ENCODE measurements at regions not wholly inside any gene's neighbourhood (a gene's known extent, or its start where the extent isn't known, plus 50 kb on each side); places are given as distances from the start of the nearest gene placed in this dataset.

DNA sequence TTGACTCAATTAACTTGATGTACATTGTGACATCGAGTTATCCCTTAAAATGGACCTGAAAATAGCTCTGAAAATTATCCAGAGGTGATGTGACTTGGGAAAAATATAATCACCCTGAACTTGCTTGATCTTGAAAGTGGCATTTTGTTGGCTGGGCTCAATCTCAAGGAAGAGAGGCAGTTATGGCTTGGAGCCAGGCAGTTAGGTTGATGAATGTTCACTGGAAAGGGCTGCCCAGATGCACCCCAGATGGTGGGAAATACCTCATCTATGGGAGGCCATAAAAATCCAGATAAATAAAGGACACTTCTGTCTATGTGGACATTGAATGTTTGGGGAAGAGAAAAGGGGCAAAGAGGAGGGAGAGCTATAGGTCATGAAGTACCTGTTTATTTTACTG lies 55.7 kb upstream of the OR5AN1 start:
- H3K4me3 ChIP-seq (ENCODE audit: low read depth, low read length) = no peak overlapping the region
- H3K36me3 ChIP-seq (ENCODE audit: control insufficient read depth, insufficient read depth, low read length) = no peaks in the 10 kb centered on the region
- H3K27me3 ChIP-seq (ENCODE audit: control insufficient read depth, insufficient read depth, low read length) = no peaks in the 10 kb centered on the region
- TF ChIP-seq, protein P1, sequence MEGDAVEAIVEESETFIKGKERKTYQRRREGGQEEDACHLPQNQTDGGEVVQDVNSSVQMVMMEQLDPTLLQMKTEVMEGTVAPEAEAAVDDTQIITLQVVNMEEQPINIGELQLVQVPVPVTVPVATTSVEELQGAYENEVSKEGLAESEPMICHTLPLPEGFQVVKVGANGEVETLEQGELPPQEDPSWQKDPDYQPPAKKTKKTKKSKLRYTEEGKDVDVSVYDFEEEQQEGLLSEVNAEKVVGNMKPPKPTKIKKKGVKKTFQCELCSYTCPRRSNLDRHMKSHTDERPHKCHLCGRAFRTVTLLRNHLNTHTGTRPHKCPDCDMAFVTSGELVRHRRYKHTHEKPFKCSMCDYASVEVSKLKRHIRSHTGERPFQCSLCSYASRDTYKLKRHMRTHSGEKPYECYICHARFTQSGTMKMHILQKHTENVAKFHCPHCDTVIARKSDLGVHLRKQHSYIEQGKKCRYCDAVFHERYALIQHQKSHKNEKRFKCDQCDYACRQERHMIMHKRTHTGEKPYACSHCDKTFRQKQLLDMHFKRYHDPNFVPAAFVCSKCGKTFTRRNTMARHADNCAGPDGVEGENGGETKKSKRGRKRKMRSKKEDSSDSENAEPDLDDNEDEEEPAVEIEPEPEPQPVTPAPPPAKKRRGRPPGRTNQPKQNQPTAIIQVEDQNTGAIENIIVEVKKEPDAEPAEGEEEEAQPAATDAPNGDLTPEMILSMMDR (IDR thresholded peaks at IDR 0.05; ENCODE audit: insufficient read depth, low read length, poor library complexity, severe bottlenecking) = no peak
- no peak for DNase-seq (ENCODE audit: low read depth)

DNA sequence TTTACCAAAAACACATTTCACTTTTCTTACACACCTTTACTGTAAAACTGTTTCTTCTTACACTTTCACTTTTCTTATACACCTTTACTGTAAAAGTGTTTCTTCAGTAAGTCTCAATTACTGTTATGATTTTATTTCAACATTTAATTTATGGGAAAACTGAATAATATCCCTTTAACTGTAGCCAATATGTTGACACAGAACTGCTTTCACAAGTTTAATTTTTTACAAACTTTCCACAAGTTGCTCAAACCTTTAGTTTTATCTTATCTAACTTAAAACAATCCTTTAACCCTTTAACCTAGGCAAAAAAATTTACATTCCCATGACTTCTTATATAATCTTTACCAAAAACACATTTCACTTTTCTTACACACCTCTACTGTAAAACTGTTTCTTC lies 63.3 kb upstream of the OR5AN1 start:
- TF ChIP-seq, protein P1 (IDR thresholded peaks at IDR 0.05; ENCODE audit: insufficient read depth, low read length, poor library complexity, severe bottlenecking) = no peak
- H3K27me3 ChIP-seq (ENCODE audit: control insufficient read depth, insufficient read depth, low read length) = no peaks in the 10 kb centered on the region
- H3K4me3 ChIP-seq (ENCODE audit: low read depth, low read length) = no peak overlapping the region
- no peaks in the 10 kb centered on the region for H3K36me3 ChIP-seq (ENCODE audit: control insufficient read depth, insufficient read depth, low read length)
- no peak for DNase-seq (ENCODE audit: low read depth)

DNA sequence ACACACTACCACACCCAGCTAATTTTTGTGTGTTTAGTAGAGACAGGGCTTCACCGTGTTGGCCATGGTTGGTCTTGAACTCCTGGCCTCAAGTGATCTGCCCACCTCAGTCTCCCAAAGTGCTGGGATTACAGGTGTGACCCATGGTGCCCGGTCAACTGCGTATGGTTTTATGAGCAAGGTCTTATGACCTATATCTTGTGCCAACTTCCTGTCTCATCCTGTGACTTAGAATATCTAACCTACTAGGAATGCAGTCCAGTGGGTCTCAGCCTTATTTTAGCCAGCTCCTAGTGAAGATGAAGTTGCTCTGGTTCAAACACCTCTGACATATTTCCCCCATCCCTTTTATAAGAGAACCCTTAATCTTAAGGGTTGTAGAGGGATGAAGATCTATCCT lies 66.1 kb upstream of the OR5AN1 start:
- TF ChIP-seq, protein P1 (IDR thresholded peaks at IDR 0.05; ENCODE audit: insufficient read depth, low read length, poor library complexity, severe bottlenecking) = no peak
- DNase-seq (ENCODE audit: low read depth) = no peak

DNA sequence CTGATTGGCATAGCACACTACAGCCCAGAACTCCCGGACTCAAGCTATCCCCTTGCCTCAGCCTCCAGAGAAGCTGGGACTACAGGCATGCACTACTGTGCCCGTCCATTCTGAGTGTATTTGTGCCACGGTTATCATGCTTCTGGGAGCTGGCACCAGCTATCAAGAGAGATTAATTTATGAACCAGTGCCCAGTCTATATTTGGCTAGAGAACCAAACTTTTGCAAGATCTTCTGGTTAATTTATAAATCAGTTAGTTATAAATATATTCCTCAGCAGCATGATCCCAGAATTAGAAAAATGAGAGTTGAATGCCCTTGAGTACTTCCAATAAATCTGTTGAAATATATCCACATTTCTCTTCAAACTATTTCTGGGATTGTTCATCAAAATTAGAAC lies 67.5 kb upstream of the OR5AN1 start:
- Histone ChIP-seq H3K4me3 (ENCODE audit: low read depth, low read length) (no peak overlapping the region), H3K27me3 (ENCODE audit: control insufficient read depth, insufficient read depth, low read length) (no peaks in the 10 kb centered on the region)
- TF ChIP-seq, protein P1 (IDR thresholded peaks at IDR 0.05; ENCODE audit: insufficient read depth, low read length, poor library complexity, severe bottlenecking) = no peak

More for the DNA sequence above, 66.1 kb upstream of the OR5AN1 start:
- Histone ChIP-seq H3K36me3 (ENCODE audit: control insufficient read depth, insufficient read depth, low read length) (no peaks in the 10 kb centered on the region), H3K4me3 (ENCODE audit: low read depth, low read length) (no peak overlapping the region), H3K27me3 (ENCODE audit: control insufficient read depth, insufficient read depth, low read length) (no peaks in the 10 kb centered on the region)

DNA sequence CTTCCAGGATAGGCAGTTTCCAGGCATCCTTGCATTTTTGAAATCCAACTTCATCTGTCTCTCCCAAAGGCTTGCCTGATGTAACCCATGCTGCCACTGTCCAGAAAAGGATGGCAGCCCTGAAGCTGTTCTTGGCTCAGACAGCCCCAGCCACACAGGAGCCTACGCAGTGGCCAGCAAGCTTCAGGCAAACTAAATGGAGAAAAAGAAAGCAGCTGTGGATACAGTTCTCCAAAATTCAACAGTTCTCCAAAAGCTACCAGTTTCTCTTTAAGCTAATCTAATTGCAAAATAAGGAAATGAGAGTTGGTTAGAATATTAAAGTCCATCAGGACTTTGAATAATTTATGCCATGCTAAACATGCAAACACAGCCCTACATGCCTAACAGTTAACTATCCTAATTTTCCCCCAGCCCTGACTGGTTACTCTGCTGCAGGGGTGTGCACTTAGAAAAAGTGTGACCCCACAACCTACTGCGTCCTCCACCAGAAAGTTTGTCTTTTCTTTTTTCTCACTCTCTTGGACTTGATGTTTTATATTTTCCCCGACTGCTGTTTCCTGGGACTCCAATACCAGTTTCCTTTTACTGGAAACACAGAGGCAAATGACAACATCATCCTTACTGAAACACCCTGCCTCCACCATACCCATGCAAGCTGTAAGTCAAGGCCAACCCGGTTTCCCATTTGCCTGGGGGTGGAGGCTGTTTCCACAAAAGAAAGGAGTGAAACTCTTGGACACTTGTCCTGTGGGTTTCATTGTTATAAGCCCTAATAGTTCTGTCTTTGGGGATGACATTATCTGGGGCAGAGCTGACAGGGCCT lies 69.1 kb upstream of the OR5AN1 start:
- no peaks in the 10 kb centered on the region for H3K27me3 ChIP-seq (ENCODE audit: control insufficient read depth, insufficient read depth, low read length)
- TF ChIP-seq, protein P1 (IDR thresholded peaks at IDR 0.05; ENCODE audit: insufficient read depth, low read length, poor library complexity, severe bottlenecking) = no peak
- no peak for DNase-seq (ENCODE audit: low read depth)

More for the DNA sequence above, 67.5 kb upstream of the OR5AN1 start:
- no peaks in the 10 kb centered on the region for H3K36me3 ChIP-seq (ENCODE audit: control insufficient read depth, insufficient read depth, low read length)
- no peak for DNase-seq (ENCODE audit: low read depth)

More for the DNA sequence above, 69.1 kb upstream of the OR5AN1 start:
- Histone ChIP-seq H3K4me3 (ENCODE audit: low read depth, low read length) (no peak overlapping the region), H3K36me3 (ENCODE audit: control insufficient read depth, insufficient read depth, low read length) (no peaks in the 10 kb centered on the region)

Measured in kidney epithelial cell (primary cell).